HL-60 (cell line): ENCODE measurements at regions not wholly inside any gene's neighbourhood (a gene's known extent, or its start where the extent isn't known, plus 50 kb on each side); places are given as distances from the start of the nearest gene placed in this dataset.

Experiments used
- POLR2AphosphoS5 ChIP-seq: IDR thresholded peaks from 2 replicates; pipeline ENCODE4 v1.6.1; 2012; ENCODE audit warnings: low read depth
- SPI1 ChIP-seq: IDR thresholded peaks from 2 replicates; pipeline ENCODE4 v1.6.1; 2012; ENCODE audit warnings: low read depth, mild to moderate bottlenecking, borderline replicate concordance
- TF ChIP-seq, protein P1 (sequence below): IDR thresholded peaks from one replicate; pipeline ENCODE4 v1.5.1; 2011; ENCODE audit warnings: low read length, control low read depth, inconsistent platforms; ENCODE audit not compliant: insufficient read depth

- TF ChIP-seq POLR2AphosphoS5 (no peak), SPI1 (no peak)
- TF ChIP-seq, protein P1, sequence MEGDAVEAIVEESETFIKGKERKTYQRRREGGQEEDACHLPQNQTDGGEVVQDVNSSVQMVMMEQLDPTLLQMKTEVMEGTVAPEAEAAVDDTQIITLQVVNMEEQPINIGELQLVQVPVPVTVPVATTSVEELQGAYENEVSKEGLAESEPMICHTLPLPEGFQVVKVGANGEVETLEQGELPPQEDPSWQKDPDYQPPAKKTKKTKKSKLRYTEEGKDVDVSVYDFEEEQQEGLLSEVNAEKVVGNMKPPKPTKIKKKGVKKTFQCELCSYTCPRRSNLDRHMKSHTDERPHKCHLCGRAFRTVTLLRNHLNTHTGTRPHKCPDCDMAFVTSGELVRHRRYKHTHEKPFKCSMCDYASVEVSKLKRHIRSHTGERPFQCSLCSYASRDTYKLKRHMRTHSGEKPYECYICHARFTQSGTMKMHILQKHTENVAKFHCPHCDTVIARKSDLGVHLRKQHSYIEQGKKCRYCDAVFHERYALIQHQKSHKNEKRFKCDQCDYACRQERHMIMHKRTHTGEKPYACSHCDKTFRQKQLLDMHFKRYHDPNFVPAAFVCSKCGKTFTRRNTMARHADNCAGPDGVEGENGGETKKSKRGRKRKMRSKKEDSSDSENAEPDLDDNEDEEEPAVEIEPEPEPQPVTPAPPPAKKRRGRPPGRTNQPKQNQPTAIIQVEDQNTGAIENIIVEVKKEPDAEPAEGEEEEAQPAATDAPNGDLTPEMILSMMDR = no peak
Observed at GRCh38 chr4:10305816-10306215, 151.4 kb downstream of the ZNF518B start.
